SK-N-SH treated with all-trans-retinoic acid at 6 μM for 48 hours (cell line): ENCODE measurements at regions not wholly inside any gene's neighbourhood (a gene's known extent, or its start where the extent isn't known, plus 50 kb on each side); places are given as distances from the start of the nearest gene placed in this dataset.
"Not testable (repeated sequence)": the region's sequence is repeated elsewhere in the genome, so short reads cannot be mapped to it uniquely, and the experiment has no call there.

Experiments used
- ATAC-seq: fragments of 200-7000 bp; cut with Tn5 transposase; 3 replicates; pipeline ENCODE4 v1.9.1; 2020; ENCODE audit warnings: mild to moderate bottlenecking, moderate library complexity
- BACH2 ChIP-seq: fragments of 250-450 bp; sonication (Bioruptor Pico); IDR thresholded peaks from 2 replicates; pipeline ENCODE4 v1.9.0; 2021; ENCODE audit warnings: mild to moderate bottlenecking, borderline replicate concordance
- CSDC2 ChIP-seq: fragments of 250-450 bp; sonication (Bioruptor Pico); IDR thresholded peaks from 2 replicates; pipeline ENCODE4 v1.5.0; 2020; ENCODE audit warnings: mild to moderate bottlenecking, moderate library complexity
- ESRRG ChIP-seq: fragments of 250-450 bp; sonication (Bioruptor Pico); IDR thresholded peaks from 2 replicates; pipeline ENCODE4 v1.6.1; 2021; ENCODE audit warnings: mild to moderate bottlenecking
- GLIS3 ChIP-seq: fragments of 250-450 bp; sonication (Bioruptor Pico); IDR thresholded peaks from 2 replicates; pipeline ENCODE4 v1.5.0; 2020; ENCODE audit warnings: mild to moderate bottlenecking, moderate library complexity
- ISL1 ChIP-seq: fragments of 250-450 bp; sonication (Bioruptor Pico); IDR thresholded peaks from 2 replicates; pipeline ENCODE4 v2.1.2; 2022; ENCODE audit warnings: mild to moderate bottlenecking, moderate library complexity
- OSR1 ChIP-seq: fragments of 250-450 bp; sonication (Bioruptor Pico); IDR thresholded peaks from 2 replicates; pipeline ENCODE4 v1.8.0; 2022; ENCODE audit warnings: moderate library complexity, mild to moderate bottlenecking, inconsistent platforms
- POU6F1 ChIP-seq: fragments of 250-450 bp; sonication (Bioruptor Pico); IDR thresholded peaks from 2 replicates; pipeline ENCODE4 v1.8.0; 2021; ENCODE audit warnings: low read depth, mild to moderate bottlenecking, moderate library complexity, borderline replicate concordance
- PPARA ChIP-seq: fragments of 250-450 bp; sonication (Bioruptor Pico); IDR thresholded peaks from 2 replicates; pipeline ENCODE4 v1.5.0; 2020; ENCODE audit warnings: mild to moderate bottlenecking, borderline replicate concordance
- RARB ChIP-seq: fragments of 250-450 bp; sonication (Bioruptor Pico); IDR thresholded peaks from 2 replicates; pipeline ENCODE4 v1.8.0; 2021; ENCODE audit warnings: mild to moderate bottlenecking, moderate library complexity
- SNAI2 ChIP-seq: fragments of 250-450 bp; sonication (Bioruptor Pico); IDR thresholded peaks from 2 replicates; pipeline ENCODE4 v1.5.0; 2020; ENCODE audit warnings: mild to moderate bottlenecking, moderate library complexity
- TSHZ2 ChIP-seq: fragments of 250-450 bp; sonication (Bioruptor Pico); IDR thresholded peaks from 2 replicates; pipeline ENCODE4 v1.5.0; 2020; ENCODE audit warnings: mild to moderate bottlenecking, moderate library complexity
- ZC3H10 ChIP-seq: fragments of 250-450 bp; sonication (Bioruptor Pico); IDR thresholded peaks from 2 replicates; pipeline ENCODE4 v1.5.1; 2021; ENCODE audit warnings: mild to moderate bottlenecking, moderate library complexity
- ZFP30 ChIP-seq: fragments of 450-650 bp; formaldehyde crosslinking; IDR thresholded peaks from 2 replicates; pipeline ENCODE4 v1.5.0; 2022; ENCODE audit warnings: mild to moderate bottlenecking, moderate library complexity
- ZNF565 ChIP-seq: fragments of 450-650 bp; formaldehyde crosslinking; conservative IDR thresholded peaks from 2 replicates; pipeline ENCODE4 v1.5.0; 2020; ENCODE audit warnings: low read depth, mild to moderate bottlenecking, moderate library complexity
- ZNF70 ChIP-seq: fragments of 450-650 bp; formaldehyde crosslinking; IDR thresholded peaks from 2 replicates; pipeline ENCODE4 v1.5.0; 2020; ENCODE audit warnings: mild to moderate bottlenecking, moderate library complexity
- ZNF8 ChIP-seq: fragments of 450-650 bp; formaldehyde crosslinking; IDR thresholded peaks from 2 replicates; pipeline ENCODE4 v1.5.0; 2020; ENCODE audit warnings: mild to moderate bottlenecking, moderate library complexity
- TF ChIP-seq, protein P1 (sequence below): fragments of 250-450 bp; sonication (Bioruptor Pico); IDR thresholded peaks from 2 replicates; pipeline ENCODE4 v1.8.0; 2020; ENCODE audit warnings: mild to moderate bottlenecking, moderate library complexity, borderline replicate concordance
- TF ChIP-seq, protein P2 (sequence below): fragments of 250-450 bp; sonication (Bioruptor Pico); IDR thresholded peaks from 2 replicates; pipeline ENCODE4 v1.5.1; 2021; ENCODE audit warnings: mild to moderate bottlenecking, moderate library complexity

GRCh38 chr18:10148189-10148929, 234.5 kb downstream of the VAPA start:
- no peak for TF ChIP-seq TSHZ2
- no peak for TF ChIP-seq OSR1
- no peak for TF ChIP-seq ESRRG (CRISPR knock-in tag)
- no peak for TF ChIP-seq ISL1 (CRISPR knock-in tag)
- no peak for TF ChIP-seq PPARA (CRISPR knock-in tag)
- no peak for TF ChIP-seq ZNF8
- TF ChIP-seq, protein P1, sequence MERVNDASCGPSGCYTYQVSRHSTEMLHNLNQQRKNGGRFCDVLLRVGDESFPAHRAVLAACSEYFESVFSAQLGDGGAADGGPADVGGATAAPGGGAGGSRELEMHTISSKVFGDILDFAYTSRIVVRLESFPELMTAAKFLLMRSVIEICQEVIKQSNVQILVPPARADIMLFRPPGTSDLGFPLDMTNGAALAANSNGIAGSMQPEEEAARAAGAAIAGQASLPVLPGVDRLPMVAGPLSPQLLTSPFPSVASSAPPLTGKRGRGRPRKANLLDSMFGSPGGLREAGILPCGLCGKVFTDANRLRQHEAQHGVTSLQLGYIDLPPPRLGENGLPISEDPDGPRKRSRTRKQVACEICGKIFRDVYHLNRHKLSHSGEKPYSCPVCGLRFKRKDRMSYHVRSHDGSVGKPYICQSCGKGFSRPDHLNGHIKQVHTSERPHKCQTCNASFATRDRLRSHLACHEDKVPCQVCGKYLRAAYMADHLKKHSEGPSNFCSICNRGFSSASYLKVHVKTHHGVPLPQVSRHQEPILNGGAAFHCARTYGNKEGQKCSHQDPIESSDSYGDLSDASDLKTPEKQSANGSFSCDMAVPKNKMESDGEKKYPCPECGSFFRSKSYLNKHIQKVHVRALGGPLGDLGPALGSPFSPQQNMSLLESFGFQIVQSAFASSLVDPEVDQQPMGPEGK (CRISPR knock-in tag), result no peak
- TF ChIP-seq, protein P2, sequence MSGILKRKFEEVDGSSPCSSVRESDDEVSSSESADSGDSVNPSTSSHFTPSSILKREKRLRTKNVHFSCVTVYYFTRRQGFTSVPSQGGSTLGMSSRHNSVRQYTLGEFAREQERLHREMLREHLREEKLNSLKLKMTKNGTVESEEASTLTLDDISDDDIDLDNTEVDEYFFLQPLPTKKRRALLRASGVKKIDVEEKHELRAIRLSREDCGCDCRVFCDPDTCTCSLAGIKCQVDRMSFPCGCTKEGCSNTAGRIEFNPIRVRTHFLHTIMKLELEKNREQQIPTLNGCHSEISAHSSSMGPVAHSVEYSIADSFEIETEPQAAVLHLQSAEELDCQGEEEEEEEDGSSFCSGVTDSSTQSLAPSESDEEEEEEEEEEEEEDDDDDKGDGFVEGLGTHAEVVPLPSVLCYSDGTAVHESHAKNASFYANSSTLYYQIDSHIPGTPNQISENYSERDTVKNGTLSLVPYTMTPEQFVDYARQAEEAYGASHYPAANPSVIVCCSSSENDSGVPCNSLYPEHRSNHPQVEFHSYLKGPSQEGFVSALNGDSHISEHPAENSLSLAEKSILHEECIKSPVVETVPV, result no peak
- TF ChIP-seq POU6F1 (CRISPR knock-in tag), result no peak
- TF ChIP-seq RARB, result no peak
- no peak for TF ChIP-seq SNAI2 (CRISPR knock-in tag)
- TF ChIP-seq, all 23 proteins: peak for 0
- ATAC-seq, result no peak

DNA sequence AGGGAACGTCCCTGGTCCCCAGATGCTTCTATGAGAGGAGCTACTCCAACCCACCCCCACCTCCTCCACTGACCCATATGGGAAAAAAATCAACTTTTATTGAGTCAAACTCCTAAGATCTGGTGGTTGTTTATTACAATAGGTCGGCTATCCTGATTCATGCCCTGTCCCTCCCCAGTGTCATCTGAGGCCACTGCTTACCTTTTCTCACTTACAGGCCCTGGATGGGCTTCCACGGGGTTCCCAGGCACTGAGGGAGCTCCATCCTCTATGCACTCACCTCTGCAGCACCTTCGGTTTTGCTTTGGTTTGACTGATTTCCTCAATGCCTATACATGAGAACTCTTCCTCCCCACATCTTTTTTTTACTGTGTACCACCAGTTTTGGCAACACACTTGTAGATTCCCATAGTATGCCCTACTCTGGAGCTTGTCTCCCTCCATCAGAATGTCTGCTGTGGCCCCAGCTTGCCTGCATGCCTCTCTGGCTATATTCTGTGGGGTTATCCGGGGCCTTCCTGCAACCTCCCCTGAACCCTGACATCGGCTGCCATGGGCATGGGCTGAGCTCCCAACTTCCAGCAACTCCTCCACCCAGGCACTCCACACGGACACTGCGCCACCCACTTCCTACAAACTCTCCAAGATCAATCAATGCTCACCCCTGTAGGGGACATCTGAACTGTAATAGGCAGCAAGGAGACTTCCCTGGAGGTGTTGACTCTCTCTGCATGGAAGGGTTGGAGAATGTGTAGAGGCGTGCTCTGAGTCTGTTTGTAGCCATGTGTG, 236.1 kb downstream of the VAPA start:
- TF ChIP-seq ZNF8, result no peak
- no peak for TF ChIP-seq ZNF70 (CRISPR knock-in tag)
- no peak for TF ChIP-seq ZC3H10
- TF ChIP-seq, protein P2, result no peak
- TF ChIP-seq ZFP30, result no peak
- no peak for TF ChIP-seq POU6F1 (CRISPR knock-in tag)
- no peak for TF ChIP-seq SNAI2 (CRISPR knock-in tag)
- no peak for TF ChIP-seq ZNF565
- no peak for TF ChIP-seq BACH2 (CRISPR knock-in tag)
- TF ChIP-seq CSDC2 (CRISPR knock-in tag), result no peak
- no peak for TF ChIP-seq OSR1
- TF ChIP-seq, protein P1 (CRISPR knock-in tag), result no peak
- no peak for TF ChIP-seq RARB
- TF ChIP-seq TSHZ2, result no peak
- no peak for TF ChIP-seq PPARA (CRISPR knock-in tag)
- no peak for TF ChIP-seq GLIS3 (CRISPR knock-in tag)
- TF ChIP-seq, all 23 proteins: peak for 0

DNA sequence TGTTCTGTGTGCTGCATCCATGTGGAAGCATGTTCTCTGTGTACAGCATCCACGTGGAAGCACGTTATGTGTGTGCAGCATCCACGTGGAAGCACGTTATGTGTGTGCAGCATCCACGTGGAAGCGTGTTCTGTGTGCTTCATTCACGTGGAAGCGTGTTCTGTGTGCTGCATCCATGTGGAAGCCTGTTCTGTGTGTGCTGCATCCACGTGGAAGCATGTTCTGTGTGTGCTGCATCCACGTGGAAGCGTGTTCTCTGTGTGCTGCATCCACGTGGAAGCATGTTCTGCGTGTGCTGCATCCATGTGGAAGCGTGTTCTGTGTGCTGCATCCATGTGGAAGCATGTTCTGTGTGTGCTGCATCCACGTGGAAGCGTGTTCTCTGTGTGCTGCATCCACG, 236.8 kb downstream of the VAPA start:
- ATAC-seq, result not testable (repeated sequence)

More for the DNA sequence above, 236.1 kb downstream of the VAPA start:
- ATAC-seq, result no peak
